HG03045 (cell line): ENCODE measurements at regions not wholly inside any gene's neighbourhood (a gene's known extent, or its start where the extent isn't known, plus 50 kb on each side); places are given as distances from the start of the nearest gene placed in this dataset.

ENCODE experiments used
- ATAC-seq: cut with Tn5 transposase; IDR thresholded peaks from one replicate; pipeline ENCODE4 v1.9.1; 2021; ENCODE audit warnings: mild to moderate bottlenecking, moderate library complexity; ENCODE audit not compliant: unreplicated experiment

DNA sequence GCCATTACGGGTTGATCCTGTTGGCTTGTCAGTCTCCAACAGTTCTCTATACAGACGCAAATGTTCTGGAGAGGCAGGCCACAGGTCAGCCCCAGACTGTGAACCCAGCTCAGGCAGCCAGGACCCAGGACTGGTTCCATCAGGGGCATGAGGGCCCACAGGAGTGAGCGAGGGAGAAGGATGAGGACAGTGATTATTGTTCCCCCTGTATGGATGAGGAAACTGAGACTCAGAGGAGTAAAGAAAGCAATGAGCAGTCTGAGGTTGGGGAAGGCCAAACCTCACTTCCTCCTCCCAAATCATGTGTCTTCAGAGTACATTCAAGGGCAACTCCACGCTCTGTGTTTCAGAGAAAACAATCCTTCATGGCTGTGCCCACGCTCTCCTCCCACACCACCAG lies 121.9 kb downstream of the RPLP1 start:
- ATAC-seq, result no peak

GRCh38 chr15:69575387-69575786 lies 122.8 kb downstream of the RPLP1 start:
- no peak for ATAC-seq

- ATAC-seq, result no peak
Observed at GRCh38 chr15:69576035-69576526, 123.5 kb downstream of the RPLP1 start.

DNA sequence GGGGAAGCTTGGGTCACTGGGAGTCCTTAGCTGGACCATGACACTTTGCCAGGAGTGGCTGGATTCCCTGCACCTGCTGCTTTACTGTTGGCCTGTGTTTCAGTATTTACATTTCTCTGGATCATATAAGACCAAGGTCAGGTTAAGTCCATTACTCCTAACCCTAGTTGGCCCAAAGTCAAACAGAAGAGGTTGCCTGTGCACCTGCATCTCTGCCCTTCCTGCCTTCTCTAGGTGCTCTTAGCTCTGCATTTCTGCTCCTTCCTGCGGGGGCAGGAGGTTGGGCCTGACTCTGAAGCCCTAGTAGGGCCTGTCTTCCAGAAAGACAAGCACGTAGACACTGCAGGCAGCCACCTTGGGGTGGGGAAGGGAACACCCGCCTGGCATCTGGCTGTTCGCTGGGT lies 124.3 kb downstream of the RPLP1 start:
- no peak for ATAC-seq

- ATAC-seq, result no peak
Observed at GRCh38 chr15:69577397-69577796, 124.8 kb downstream of the RPLP1 start.

DNA sequence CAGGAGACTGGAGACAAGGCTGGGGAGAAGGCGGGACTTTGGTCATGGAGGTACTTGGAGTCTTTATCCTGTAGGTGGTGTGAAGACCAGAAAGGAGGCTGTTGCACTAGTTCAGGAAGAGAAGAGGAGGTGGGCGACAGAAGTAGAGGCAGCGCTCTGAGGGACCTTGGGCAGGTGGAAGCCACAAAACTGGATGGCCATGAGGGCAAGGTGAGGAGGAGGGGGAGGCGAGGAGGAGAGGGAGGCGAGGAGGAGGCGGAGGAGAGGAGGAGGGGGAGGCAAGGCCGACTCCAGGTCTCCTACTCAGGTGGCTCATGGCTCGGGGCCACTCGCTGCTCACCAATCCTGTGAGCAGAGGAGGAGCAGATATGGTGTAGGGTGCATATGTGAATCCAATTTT lies 125.6 kb downstream of the RPLP1 start:
- no peak for ATAC-seq

DNA sequence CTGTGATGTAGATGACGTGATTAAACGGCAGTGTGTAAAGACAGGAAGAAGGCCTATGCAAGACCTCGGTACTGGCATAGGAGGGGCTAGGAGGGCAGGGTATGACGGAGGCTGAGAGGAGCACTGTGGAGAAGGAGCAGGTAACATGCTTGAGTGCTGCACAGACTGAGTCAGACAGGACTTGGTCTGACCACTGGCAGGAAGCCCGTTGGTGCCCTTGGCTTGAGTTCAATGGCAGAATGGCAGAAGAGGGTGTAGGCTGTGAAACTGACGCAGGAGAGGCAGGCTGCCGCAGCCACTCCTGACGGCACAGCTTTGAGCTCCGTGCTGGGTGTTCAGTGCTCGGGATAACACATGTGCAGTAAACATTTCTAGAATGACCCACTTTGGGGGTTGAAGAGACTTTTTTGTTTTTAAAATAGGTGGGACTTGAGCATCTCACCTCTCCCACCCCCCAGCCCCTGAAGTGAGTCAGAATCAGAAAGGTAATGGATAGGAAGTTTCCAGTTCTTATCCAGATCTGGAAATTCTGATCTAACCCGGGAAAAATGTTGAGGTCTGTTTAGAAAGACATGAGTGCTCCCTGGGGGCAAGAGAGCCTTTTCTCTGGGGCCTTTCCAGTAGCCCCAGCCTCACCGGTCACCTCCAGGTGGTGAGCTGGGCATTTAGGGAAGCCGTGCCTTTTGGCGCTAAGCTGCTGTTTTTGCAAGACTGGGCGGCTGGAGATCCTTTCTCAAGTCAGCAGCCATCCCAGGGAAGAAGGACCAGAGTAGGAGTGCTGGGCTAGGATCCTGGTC lies 126.4 kb downstream of the RPLP1 start:
- no peak for ATAC-seq

DNA sequence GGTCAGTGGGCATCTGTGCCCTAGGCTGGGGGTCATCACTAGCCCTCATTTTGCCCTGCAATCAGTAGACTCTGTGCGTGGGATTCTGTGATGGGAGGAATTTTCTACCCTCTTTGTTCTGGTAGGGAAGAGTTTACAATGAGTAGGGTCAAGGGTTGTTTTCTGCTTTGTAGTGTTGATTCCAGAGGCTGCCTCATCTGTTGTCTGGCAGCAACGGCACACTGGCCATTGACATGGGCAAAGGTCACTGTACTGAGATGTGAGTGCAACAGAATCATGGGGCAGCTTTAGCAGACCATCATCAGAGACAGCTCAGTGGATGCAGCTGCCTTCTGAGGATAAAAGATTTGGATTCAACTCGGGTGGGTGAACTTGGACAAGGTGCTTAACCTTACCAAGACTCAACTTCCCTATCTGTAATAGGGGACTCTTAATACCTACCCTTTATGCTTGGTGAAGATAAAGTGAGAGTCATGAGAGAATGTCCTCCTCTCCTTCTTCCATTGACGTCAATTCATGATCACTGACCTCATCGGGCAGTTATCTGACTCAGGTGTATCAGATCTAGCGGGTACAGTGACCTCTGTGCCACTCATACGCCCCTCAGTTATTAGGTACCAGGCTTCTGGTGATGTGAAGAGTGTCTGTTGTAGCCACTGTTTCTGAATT lies 127.5 kb downstream of the RPLP1 start:
- ATAC-seq, result no peak

DNA sequence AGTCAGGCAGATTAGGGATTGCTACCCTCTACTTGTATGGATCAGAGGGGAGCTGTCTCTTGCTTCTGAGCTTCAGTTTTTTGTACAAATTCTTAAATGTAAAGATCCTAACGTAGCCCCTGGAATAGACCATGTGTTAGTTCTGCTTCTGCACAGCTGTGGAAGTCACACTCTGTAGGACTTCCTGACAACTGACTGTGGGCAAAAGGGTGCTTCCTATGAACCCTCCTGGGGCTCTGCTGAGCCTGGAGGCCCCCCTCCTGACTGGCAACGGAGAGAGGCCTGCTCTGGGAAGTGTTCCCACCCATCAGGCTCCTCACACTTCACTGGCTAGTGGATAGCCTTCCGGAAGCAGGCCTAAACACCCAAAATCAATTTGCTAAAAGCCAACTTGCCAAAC lies 131.0 kb downstream of the RPLP1 start:
- no peak for ATAC-seq

DNA sequence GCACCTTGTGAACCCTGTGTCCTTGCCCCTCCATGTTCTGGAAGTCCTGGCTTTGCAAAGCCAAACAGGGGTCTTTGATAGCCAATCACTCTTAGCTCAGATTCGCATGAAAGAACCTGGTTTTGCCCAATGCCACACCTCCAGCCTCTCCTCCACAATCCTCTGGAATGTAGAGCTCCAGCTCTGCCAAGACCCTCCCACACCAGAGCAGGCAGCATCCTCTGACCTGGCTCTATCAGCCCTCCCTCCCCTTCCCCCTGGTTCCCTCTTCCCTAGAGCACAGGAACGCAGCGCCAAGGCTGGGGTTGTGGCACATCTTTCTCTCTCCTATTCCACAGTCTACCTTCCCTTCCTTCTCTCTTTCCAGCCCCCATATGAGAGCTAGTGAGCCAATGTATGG lies 133.3 kb downstream of the RPLP1 start:
- no peak for ATAC-seq

DNA sequence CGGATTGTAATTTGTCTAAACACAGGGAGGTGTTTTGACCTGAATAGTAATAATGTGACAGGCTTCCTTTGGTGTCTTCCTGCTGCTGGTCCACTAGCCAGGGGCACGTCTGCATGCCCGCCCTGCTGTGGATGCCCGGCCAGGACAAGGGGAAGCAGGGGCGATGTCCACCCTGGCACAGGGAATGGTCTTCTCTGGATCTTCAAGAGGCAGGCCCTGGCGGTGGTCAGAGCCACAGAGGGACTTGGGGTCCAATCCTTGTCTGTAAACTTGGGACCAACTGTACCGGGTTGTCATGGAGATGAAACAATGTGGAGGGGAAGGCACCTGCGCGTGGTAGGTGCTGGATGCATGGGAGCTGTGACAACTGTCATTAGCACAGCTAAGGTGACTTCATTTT lies 134.1 kb downstream of the RPLP1 start:
- no peak for ATAC-seq

GRCh38 chr15:69587723-69588426 lies 135.3 kb downstream of the RPLP1 start:
- no peak for ATAC-seq

GRCh38 chr15:69590201-69590710 lies 137.6 kb downstream of the RPLP1 start:
- ATAC-seq, result no peak

- ATAC-seq, result no peak
Observed at GRCh38 chr15:69590932-69591524, 138.4 kb downstream of the RPLP1 start.

- no peak for ATAC-seq
Observed at GRCh38 chr15:69591905-69592508, 139.4 kb downstream of the RPLP1 start.

GRCh38 chr15:69592954-69593353 lies 140.3 kb downstream of the RPLP1 start:
- no peak for ATAC-seq

GRCh38 chr15:69593488-69593887 lies 140.9 kb downstream of the RPLP1 start:
- ATAC-seq, result no peak

- no peak for ATAC-seq
Observed at GRCh38 chr15:69593981-69594966, 141.7 kb downstream of the RPLP1 start.

DNA sequence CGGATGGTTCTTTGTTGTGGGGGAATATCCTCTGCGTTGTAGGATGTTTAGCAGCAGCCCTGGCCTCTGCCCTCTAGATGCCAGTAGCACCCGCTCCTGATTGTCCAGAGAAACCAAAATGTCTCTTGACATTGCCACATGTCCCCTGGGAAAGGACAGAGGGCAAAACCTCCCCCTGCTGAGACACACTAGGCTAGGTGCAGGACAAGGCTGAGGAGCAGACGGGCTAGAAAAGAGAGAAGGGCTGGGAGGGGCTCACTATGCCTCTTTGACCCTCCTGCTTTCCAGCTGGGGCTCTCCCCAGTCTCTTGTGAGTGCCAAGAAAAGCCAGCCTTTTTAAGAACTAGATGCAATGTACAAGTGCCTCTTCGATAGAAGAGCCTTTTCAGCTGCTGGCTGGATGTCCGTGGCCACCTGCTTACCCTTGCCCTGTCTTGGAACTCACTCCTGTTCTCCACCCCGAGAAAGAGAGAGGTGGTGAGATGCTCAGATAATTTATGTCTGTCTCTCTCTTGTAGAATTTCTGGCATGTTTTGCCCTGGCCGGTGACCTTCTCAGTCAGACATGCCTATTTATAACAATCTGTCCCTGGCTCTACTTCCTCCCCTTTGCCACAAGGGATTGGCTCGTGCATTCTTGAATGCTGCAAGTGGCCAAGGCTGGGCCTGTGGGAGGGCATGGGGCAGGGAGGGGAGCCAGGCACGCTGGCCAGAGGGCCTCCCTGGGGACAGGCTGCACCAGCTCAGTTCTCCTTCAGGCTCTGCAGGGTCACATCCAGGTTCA lies 142.6 kb downstream of the RPLP1 start:
- no peak for ATAC-seq
